ENCODE measurements at regions not wholly inside any gene's neighbourhood (a gene's known extent, or its start where the extent isn't known, plus 50 kb on each side); places are given as distances from the start of the nearest gene placed in this dataset.

- Histone ChIP-seq H3K9me3 (ENCODE audit: low read depth, low read length) (no peaks in the 10 kb centered on the region), H4K20me1 (ENCODE audit: insufficient read depth, low read length) (no peaks in the 10 kb centered on the region), H3K36me3 (ENCODE audit: insufficient read depth, low read length) (no peaks in the 10 kb centered on the region), H3K4me2 (ENCODE audit: insufficient read depth, low read length) (peak overlapping the region; percentile 26), H2AFZ (ENCODE audit: low read length) (no peak overlapping the region), H3K4me1 (ENCODE audit: insufficient read depth, low read length) (peaks cover 2% of the 10 kb centered on the region), H3K27me3 (ENCODE audit: insufficient read depth, low read length) (no peaks in the 10 kb centered on the region), H3K79me2 (ENCODE audit: insufficient read depth, low read length) (no peaks in the 10 kb centered on the region), H3K27ac (ENCODE audit: low read depth, low read length) (no peak overlapping the region), H3K4me3 (ENCODE audit: insufficient read depth, low read length) (no peak overlapping the region)
- no peak for TF ChIP-seq CTCF (IDR thresholded peaks at IDR 0.05; ENCODE audit: extremely low read depth, low read depth, low read length)
- no peak for DNase-seq (ENCODE audit: insufficient read length, low spot score, missing footprints)
Observed at GRCh38 chr4:187283201-187283955, 559.7 kb upstream of the FAT1 start.

GRCh38 chr4:187286525-187286924 is 562.9 kb upstream of the FAT1 start:
- DNase-seq (ENCODE audit: insufficient read length, low spot score, missing footprints), result no peak
- H3K9me3 ChIP-seq (ENCODE audit: low read depth, low read length), result no peaks in the 10 kb centered on the region
- H3K4me1 ChIP-seq (ENCODE audit: insufficient read depth, low read length), result peaks cover 5% of the 10 kb centered on the region
- no peaks in the 10 kb centered on the region for H4K20me1 ChIP-seq (ENCODE audit: insufficient read depth, low read length)
- H3K27me3 ChIP-seq (ENCODE audit: insufficient read depth, low read length), result no peaks in the 10 kb centered on the region
- no peak overlapping the region for H3K27ac ChIP-seq (ENCODE audit: low read depth, low read length)
- H2AFZ ChIP-seq (ENCODE audit: low read length), result no peak overlapping the region
- TF ChIP-seq CTCF (IDR thresholded peaks at IDR 0.05; ENCODE audit: extremely low read depth, low read depth, low read length), result no peak
- H3K4me3 ChIP-seq (ENCODE audit: insufficient read depth, low read length), result no peak overlapping the region
- no peaks in the 10 kb centered on the region for H3K79me2 ChIP-seq (ENCODE audit: insufficient read depth, low read length)
- no peak overlapping the region for H3K4me2 ChIP-seq (ENCODE audit: insufficient read depth, low read length)
- H3K36me3 ChIP-seq (ENCODE audit: insufficient read depth, low read length), result no peaks in the 10 kb centered on the region

DNA sequence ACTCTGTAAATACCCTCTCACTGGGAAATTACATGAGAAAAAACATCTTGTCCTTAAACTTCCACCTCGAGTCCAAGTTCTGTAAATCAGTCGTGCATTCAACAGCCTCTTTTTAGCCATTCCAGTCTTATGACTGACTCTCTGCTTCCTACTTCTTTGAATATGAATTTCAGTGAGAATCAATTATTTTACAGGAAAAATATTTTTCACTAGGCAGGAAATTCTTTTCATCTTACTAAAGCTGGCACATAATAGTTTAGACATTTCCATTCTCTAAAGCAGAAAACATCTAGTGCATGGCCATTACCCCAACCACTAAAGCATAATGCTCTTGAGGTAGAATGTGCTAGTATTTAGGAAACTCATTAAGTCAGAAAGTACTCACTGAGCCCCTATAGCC is 565.7 kb upstream of the FAT1 start:
- H3K27me3 ChIP-seq (ENCODE audit: insufficient read depth, low read length), result no peaks in the 10 kb centered on the region
- H3K36me3 ChIP-seq (ENCODE audit: insufficient read depth, low read length), result no peaks in the 10 kb centered on the region
- no peak overlapping the region for H3K4me2 ChIP-seq (ENCODE audit: insufficient read depth, low read length)
- no peaks in the 10 kb centered on the region for H3K9me3 ChIP-seq (ENCODE audit: low read depth, low read length)
- no peak overlapping the region for H2AFZ ChIP-seq (ENCODE audit: low read length)
- no peak overlapping the region for H3K27ac ChIP-seq (ENCODE audit: low read depth, low read length)
- no peaks in the 10 kb centered on the region for H4K20me1 ChIP-seq (ENCODE audit: insufficient read depth, low read length)
- no peak overlapping the region for H3K4me3 ChIP-seq (ENCODE audit: insufficient read depth, low read length)
- no peak for TF ChIP-seq CTCF (IDR thresholded peaks at IDR 0.05; ENCODE audit: extremely low read depth, low read depth, low read length)
- H3K79me2 ChIP-seq (ENCODE audit: insufficient read depth, low read length), result no peaks in the 10 kb centered on the region
- peaks cover 3% of the 10 kb centered on the region for H3K4me1 ChIP-seq (ENCODE audit: insufficient read depth, low read length)
- DNase-seq (ENCODE audit: insufficient read length, low spot score, missing footprints), result no peak

DNA sequence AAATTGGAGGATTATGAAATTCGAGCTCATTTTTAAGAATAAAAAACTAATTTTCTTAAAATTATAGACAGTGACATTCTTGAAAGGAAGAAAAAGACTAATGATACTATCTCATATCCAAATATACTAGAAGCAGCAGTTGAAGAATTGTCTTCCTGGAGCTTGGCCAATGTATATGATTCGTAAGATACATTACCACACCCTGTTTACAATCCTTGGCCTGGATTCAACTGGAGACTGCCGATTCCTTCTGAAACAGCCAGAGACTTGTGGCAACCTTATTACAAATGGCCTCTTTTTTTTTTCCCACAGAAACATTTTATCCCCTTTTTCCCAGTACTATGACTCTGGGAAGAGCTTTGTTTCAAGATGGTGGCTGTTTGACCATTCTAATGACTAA is 571.2 kb upstream of the FAT1 start:
- no peaks in the 10 kb centered on the region for H3K27me3 ChIP-seq (ENCODE audit: insufficient read depth, low read length)
- H3K4me3 ChIP-seq (ENCODE audit: insufficient read depth, low read length), result no peak overlapping the region
- no peak for TF ChIP-seq CTCF (IDR thresholded peaks at IDR 0.05; ENCODE audit: extremely low read depth, low read depth, low read length)
- no peak overlapping the region for H3K4me2 ChIP-seq (ENCODE audit: insufficient read depth, low read length)
- H3K9me3 ChIP-seq (ENCODE audit: low read depth, low read length), result no peaks in the 10 kb centered on the region
- H2AFZ ChIP-seq (ENCODE audit: low read length), result no peak overlapping the region
- no peak overlapping the region for H3K27ac ChIP-seq (ENCODE audit: low read depth, low read length)
- H4K20me1 ChIP-seq (ENCODE audit: insufficient read depth, low read length), result no peaks in the 10 kb centered on the region
- no peak for DNase-seq (ENCODE audit: insufficient read length, low spot score, missing footprints)
- H3K4me1 ChIP-seq (ENCODE audit: insufficient read depth, low read length), result no peaks in the 10 kb centered on the region
- H3K79me2 ChIP-seq (ENCODE audit: insufficient read depth, low read length), result no peaks in the 10 kb centered on the region
- H3K36me3 ChIP-seq (ENCODE audit: insufficient read depth, low read length), result no peaks in the 10 kb centered on the region
